Activated CD4-positive, CD25-positive, alpha-beta regulatory T cell (primary cell): ENCODE measurements at regions not wholly inside any gene's neighbourhood (a gene's known extent, or its start where the extent isn't known, plus 50 kb on each side); places are given as distances from the start of the nearest gene placed in this dataset.
"Not testable (repeated sequence)": the region's sequence is repeated elsewhere in the genome, so short reads cannot be mapped to it uniquely, and the experiment has no call there.

Source experiments
- DNase-seq, 4 experiments: peaks; one replicate each; lab custom pipeline; 2025; lab: John Stamatoyannopoulos, UW

- no peak for DNase-seq
These were observed 213.1 kb upstream of the ACO1 start for GRCh38 chr9:32171339-32171738.

- no peak for DNase-seq
These were observed 212.2 kb upstream of the ACO1 start for GRCh38 chr9:32172256-32172655.

GRCh38 chr9:32177396-32177795 lies 207.0 kb upstream of the ACO1 start:
- DNase-seq, result no peak

- DNase-seq, result no peak
These were observed 203.8 kb upstream of the ACO1 start for GRCh38 chr9:32180597-32180996.

GRCh38 chr9:32200241-32200640 lies 184.2 kb upstream of the ACO1 start:
- DNase-seq, result no peak

- no peak for DNase-seq
These were observed 183.5 kb upstream of the ACO1 start for GRCh38 chr9:32200896-32201295.

- DNase-seq, result not testable (repeated sequence)
These were observed 175.3 kb upstream of the ACO1 start for GRCh38 chr9:32209164-32209563.

- no peak for DNase-seq
These were observed 166.2 kb upstream of the ACO1 start for GRCh38 chr9:32218100-32218767.

- no peak for DNase-seq
These were observed 163.7 kb upstream of the ACO1 start for GRCh38 chr9:32220750-32221149.

GRCh38 chr9:32234451-32234850 lies 150.0 kb upstream of the ACO1 start:
- no peak for DNase-seq

- no peak for DNase-seq
These were observed 137.3 kb upstream of the ACO1 start for GRCh38 chr9:32247168-32247567.

GRCh38 chr9:32248189-32248712 lies 136.2 kb upstream of the ACO1 start:
- DNase-seq, result no peak

- no peak for DNase-seq
These were observed 132.9 kb upstream of the ACO1 start for GRCh38 chr9:32251539-32251938.

- DNase-seq, result no peak
These were observed 130.7 kb upstream of the ACO1 start for GRCh38 chr9:32253731-32254130.

GRCh38 chr9:32255026-32255425 lies 129.4 kb upstream of the ACO1 start:
- DNase-seq, result no peak

GRCh38 chr9:32258482-32258881 lies 126.0 kb upstream of the ACO1 start:
- no peak for DNase-seq

- no peak for DNase-seq
These were observed 124.1 kb upstream of the ACO1 start for GRCh38 chr9:32260151-32260862.

GRCh38 chr9:32264170-32264864 lies 120.1 kb upstream of the ACO1 start:
- DNase-seq, result no peak

- DNase-seq, result no peak
These were observed 119.4 kb upstream of the ACO1 start for GRCh38 chr9:32265037-32265436.

GRCh38 chr9:32278991-32279390 lies 105.5 kb upstream of the ACO1 start:
- no peak for DNase-seq

- DNase-seq, result no peak
These were observed 94.7 kb upstream of the ACO1 start for GRCh38 chr9:32289756-32290155.

- no peak for DNase-seq
These were observed 93.1 kb upstream of the ACO1 start for GRCh38 chr9:32291370-32291769.

GRCh38 chr9:32292611-32293010 lies 91.8 kb upstream of the ACO1 start:
- DNase-seq, result no peak
